Keratinocyte (primary cell): ENCODE measurements at regions not wholly inside any gene's neighbourhood (a gene's known extent, or its start where the extent isn't known, plus 50 kb on each side); places are given as distances from the start of the nearest gene placed in this dataset.

Experiments used
- CTCF ChIP-seq, 3 experiments: IDR thresholded peaks in 1 of 3; conservative IDR thresholded peaks in 1 of 3; optimal IDR thresholded peaks in 1 of 3; 2 replicates in 2 of 3; 3 replicates in 1 of 3; pipeline versions ENCODE3 to v1.5.1; 2011; ENCODE audit warnings: low read length in 3 of 3, mild to moderate bottlenecking in 3 of 3, moderate library complexity in 2 of 3, control low read depth in 1 of 3, inconsistent platforms in 1 of 3; ENCODE audit not compliant: insufficient read depth in 2 of 3; ENCODE audit errors: extremely low read depth in 1 of 3
- EZH2 ChIP-seq: IDR thresholded peaks from one replicate; pipeline ENCODE4 v1.6.1; 2012; ENCODE audit warnings: inconsistent platforms, mild to moderate bottlenecking, low read length, moderate library complexity

DNA sequence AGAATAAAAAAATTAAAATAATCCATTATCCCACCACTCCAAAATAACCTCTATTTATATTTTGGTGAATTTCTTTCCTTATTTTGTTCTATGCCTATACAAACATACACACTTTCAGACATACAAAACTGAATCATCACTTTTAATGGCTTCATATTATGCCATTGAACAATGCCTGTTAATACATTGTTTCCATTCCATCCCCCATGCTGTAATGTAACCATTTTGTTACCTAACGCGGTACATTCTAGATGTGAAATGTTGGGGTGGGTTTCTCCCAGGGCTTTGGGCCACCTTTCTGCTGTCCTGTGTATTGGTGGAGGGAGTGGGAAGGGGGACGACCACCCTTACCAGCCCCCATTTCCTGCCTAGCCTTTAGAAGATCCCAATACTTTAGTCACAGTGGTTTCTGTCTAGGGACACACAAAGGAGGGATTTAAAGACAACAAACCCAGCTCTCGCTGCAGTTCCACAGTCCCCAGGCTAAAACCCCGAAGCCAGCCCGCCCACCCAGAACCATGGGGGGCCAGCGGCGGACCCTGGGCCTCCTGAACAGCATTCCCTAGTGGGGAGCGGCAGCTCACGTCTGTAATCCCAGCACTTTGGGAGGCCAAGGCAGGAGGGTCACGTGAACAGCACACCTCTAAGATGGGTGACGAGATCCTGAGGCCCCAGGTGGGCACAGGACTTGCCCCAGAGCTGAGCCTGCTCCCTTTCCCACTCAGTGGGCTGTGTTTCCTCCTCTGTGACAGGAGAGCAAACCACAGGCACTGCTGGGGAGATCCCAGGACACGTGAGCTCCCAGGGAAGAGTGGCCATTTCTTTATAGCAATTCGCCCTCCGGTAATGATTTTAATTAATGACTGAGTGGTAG is 56.9 kb upstream of the STXBP1 start:
- no peak for TF ChIP-seq CTCF (optimal IDR thresholded peaks at IDR 0.05 in 1 of 3, IDR thresholded peaks at IDR 0.05 in 1 of 3, conservative IDR thresholded peaks at IDR 0.05 in 1 of 3; ENCODE audit: extremely low read depth in 1 of 3, insufficient read depth in 2 of 3, low read length in 3 of 3)
- no peak for TF ChIP-seq EZH2
